SH-SY5Y (cell line): ENCODE measurements at regions not wholly inside any gene's neighbourhood (a gene's known extent, or its start where the extent isn't known, plus 50 kb on each side); places are given as distances from the start of the nearest gene placed in this dataset.

Experiments
- GATA2 ChIP-seq: IDR thresholded peaks from 2 replicates; pipeline ENCODE4 v1.6.1; 2011; ENCODE audit warnings: mild to moderate bottlenecking, low read depth, low read length
- GATA3 ChIP-seq: IDR thresholded peaks from 2 replicates; pipeline ENCODE4 v1.6.1; 2011; ENCODE audit warnings: low read depth, mild to moderate bottlenecking, low read length, moderate library complexity

- TF ChIP-seq GATA2 (no peak), GATA3 (no peak)
Measured at GRCh38 chr3:72082776-72083462, 298.0 kb upstream of the PROK2 start.

DNA sequence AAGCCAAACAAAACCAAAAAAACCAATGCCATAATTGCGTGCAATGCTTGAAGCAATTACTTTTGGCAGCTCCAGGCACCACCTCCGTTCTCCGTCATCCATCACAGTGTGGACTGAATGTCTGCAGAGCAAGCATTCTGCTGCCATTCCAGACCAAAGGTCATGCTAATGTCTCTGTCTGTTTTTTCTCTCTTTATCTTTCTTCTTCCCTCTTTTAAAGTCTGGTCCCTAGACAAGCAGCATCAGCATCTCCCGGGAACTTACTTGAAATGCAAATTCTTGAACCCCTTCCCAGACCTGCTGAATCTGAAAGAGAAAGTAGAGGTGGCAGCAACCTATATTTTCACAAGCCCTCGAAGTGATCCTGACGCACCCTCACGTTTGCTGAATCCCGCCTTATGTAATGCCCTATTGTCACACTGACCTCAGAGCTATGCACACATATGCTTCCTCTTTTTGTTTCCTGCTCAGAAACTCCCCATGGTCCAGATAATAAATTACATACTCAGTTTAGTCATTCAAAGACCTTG is 297.3 kb upstream of the PROK2 start:
- TF ChIP-seq GATA2: no peak
- no peak for TF ChIP-seq GATA3

- TF ChIP-seq GATA3: no peak
Measured at GRCh38 chr3:72081471-72082185, 296.7 kb upstream of the PROK2 start.

GRCh38 chr3:72080800-72081199 is 295.9 kb upstream of the PROK2 start:
- TF ChIP-seq GATA3: no peak
- TF ChIP-seq GATA2: no peak

GRCh38 chr3:72080095-72080494 is 295.1 kb upstream of the PROK2 start:
- TF ChIP-seq GATA2: no peak
- TF ChIP-seq GATA3: no peak

- TF ChIP-seq GATA2: no peak
- TF ChIP-seq GATA3: no peak
Measured at GRCh38 chr3:72079369-72079872, 294.5 kb upstream of the PROK2 start.

DNA sequence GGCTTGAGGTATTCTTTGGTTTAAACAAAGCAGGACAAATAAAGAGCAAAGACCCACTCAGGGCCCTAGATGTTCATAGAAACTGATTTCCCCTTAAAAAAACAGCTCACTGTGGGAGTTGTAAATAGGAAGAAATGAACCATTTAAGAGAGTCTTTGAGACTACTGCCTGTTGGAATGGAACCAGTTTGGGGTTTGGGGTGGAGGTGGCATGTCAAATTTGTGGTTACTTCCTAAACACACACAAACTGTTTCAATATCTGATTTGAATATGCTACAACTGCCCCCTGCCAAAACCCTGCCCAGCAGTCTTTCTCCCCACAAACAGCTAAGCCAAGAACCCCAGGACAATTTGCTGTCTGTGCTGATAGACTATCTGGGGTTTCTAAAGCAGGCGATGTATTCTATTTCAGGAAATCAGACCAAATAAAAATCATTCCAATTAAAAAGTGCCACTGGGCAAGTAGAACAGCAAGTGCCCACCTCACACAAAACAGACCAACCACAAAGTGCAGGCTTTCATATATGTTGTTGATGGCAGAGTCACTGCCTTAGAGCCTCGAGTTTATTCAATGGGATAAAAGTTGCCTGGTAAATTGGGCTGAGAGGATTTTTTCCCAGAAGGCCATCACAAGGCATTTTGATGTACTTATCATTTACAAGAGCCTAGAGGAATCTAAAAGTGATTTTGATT is 293.9 kb upstream of the PROK2 start:
- TF ChIP-seq GATA2 (no peak), GATA3 (no peak)

- TF ChIP-seq GATA3: no peak
- no peak for TF ChIP-seq GATA2
Measured at GRCh38 chr3:72077473-72078259, 292.7 kb upstream of the PROK2 start.

DNA sequence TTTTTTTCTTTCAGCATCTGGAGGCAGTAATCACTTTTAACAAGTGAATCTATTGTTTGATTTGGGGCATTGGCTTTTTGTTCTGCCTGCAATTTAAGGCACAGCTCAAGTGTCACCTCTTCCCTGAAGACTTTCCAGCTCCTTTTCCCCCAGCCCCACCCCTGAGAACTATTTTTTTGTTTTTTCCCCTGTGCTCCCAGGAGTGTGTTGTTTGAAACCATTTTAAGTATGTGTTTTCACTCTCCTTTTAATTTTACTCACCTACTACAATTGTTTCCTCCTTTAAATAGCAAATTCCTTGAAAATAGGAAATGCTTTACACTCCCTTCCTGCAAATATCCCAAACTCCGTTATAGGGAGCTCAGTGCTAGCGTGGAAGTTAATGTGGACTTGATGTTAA is 286.7 kb upstream of the PROK2 start:
- no peak for TF ChIP-seq GATA2
- no peak for TF ChIP-seq GATA3

DNA sequence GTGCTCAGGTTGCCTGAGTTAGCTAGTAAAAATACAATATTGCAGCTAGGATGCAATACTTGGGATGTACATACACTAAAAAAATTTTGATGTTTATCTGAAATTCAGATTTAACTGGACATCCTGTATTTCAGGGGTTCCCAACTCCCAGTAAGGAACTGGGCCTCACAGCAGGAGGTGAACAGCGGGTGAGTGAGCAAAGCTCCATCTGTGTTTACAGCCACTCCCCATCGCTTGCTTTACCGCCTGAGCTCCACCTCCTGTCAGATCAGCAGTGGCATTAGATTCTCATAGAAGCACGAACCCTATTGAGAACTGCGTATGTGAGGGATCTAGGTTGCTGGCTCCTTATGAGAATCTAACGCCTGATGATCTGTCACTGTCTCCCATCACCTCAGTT is 285.1 kb upstream of the PROK2 start:
- no peak for TF ChIP-seq GATA2
- TF ChIP-seq GATA3: no peak

DNA sequence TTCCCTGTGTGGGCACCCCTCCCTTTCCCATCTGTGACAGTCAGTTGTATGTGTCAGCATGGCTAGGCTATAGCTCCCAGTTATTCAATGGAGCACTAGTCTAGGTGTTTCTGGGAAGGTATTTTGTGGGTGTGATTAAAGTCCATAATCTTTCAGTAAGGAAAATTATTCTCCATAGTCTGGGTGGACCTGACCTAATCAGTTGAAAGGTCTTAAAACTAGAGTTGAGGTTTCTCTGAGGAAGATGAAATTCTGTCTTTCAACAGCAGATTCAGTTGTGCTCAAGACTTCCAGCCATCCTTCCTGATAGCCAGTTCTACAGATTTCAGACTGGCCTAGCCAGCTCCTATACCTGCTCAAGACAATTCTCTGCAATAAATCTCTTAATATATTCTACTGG is 284.6 kb upstream of the PROK2 start:
- TF ChIP-seq GATA3 (no peak), GATA2 (no peak)

GRCh38 chr3:72068621-72069020 is 283.7 kb upstream of the PROK2 start:
- TF ChIP-seq GATA3 (no peak), GATA2 (no peak)

DNA sequence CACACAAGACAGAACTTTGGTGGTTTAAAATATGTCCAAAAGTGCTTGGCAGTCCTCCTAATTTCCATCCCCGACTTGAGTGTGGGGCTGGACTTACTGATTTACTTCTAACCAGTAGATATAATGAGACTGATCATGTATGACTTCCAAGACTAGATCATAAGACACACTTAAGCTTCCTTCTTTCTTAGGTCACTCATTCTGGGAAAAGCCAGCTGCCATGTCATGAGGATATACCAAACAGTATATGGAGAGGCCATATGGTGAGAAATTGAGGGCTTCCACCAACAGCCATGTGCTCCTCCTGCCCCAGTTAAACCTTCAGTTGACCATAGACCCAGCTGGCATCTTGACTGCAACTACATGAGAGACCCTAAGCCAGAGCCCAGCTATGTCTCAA is 282.8 kb upstream of the PROK2 start:
- no peak for TF ChIP-seq GATA3
- TF ChIP-seq GATA2: no peak
